Activated CD8-positive, alpha-beta memory T cell treated with anti-CD3 and anti-CD28 coated beads, Interleukin-2, amount 10 ng/mL, durations not matched to agents 7 days and 5 days (primary cell): ENCODE measurements at regions not wholly inside any gene's neighbourhood (a gene's known extent, or its start where the extent isn't known, plus 50 kb on each side); places are given as distances from the start of the nearest gene placed in this dataset.

ENCODE experiments used
- ATAC-seq: fragments of 150-1000 bp; cut with Tn5 transposase; one replicate; pipeline ENCODE4 v1.10.0; 2021; ENCODE audit warnings: moderate library complexity
- CTCF ChIA-PET: fragments of 350-600 bp; sonication (Branson Sonifier 250); formaldehyde crosslinking; loops from one replicate; lab custom pipeline; 2021; ENCODE audit warnings: antibody characterized with exemption; lab: Charles Lee
- DNase-seq: peaks from one replicate; pipeline ENCODE4 v3.0.0-alpha.2; 2020
- H3K27ac Mint-ChIP-seq: one replicate; pipeline ENCODE4 v1.8.0; 2021; ENCODE audit warnings: mild to moderate bottlenecking, mixed read lengths
- H3K27me3 Mint-ChIP-seq: one replicate; pipeline ENCODE4 v1.8.0; 2021; ENCODE audit warnings: mixed read lengths
- H3K36me3 Mint-ChIP-seq: one replicate; pipeline ENCODE4 v1.8.0; 2021; ENCODE audit warnings: mild to moderate bottlenecking, mixed read lengths
- H3K4me1 Mint-ChIP-seq: one replicate; pipeline ENCODE4 v1.8.0; 2021; ENCODE audit warnings: mixed read lengths
- H3K4me3 Mint-ChIP-seq: one replicate; pipeline ENCODE4 v1.8.0; 2021; ENCODE audit warnings: mild to moderate bottlenecking, moderate library complexity, mixed read lengths
- H3K9me3 Mint-ChIP-seq: one replicate; pipeline ENCODE4 v1.8.0; 2022; ENCODE audit warnings: low read depth, mixed read lengths

GRCh38 chr4:121277194-121278105 is 103.4 kb downstream of the QRFPR start:
- peaks cover 5% of the 10 kb centered on the region for H3K27me3 Mint-ChIP-seq
- H3K27ac Mint-ChIP-seq: no peak overlapping the region
- DNase-seq: no peak
- peaks cover 5% of the 10 kb centered on the region for H3K36me3 Mint-ChIP-seq
- peaks cover 17% of the 10 kb centered on the region for H3K4me1 Mint-ChIP-seq
- ATAC-seq: no peak
- H3K4me3 Mint-ChIP-seq: no peak overlapping the region
- no peaks in the 10 kb centered on the region for H3K9me3 Mint-ChIP-seq
- CTCF ChIA-PET: no interaction called here

- no peak for DNase-seq
- no peaks in the 10 kb centered on the region for H3K9me3 Mint-ChIP-seq
- no peaks in the 10 kb centered on the region for H3K27me3 Mint-ChIP-seq
- no peak overlapping the region for H3K4me3 Mint-ChIP-seq
- no peak overlapping the region for H3K27ac Mint-ChIP-seq
- peaks cover 14% of the 10 kb centered on the region for H3K4me1 Mint-ChIP-seq
- H3K36me3 Mint-ChIP-seq: peaks cover 5% of the 10 kb centered on the region
- no peak for ATAC-seq
- CTCF ChIA-PET: interaction anchor here (0.7 to 2.2 kb wide), 6 partner anchors 21 to 149 kb away, joined by 3 to 14 read pairs (median 4); no protein-coding TSS in a partner anchor
Observed at GRCh38 chr4:121273191-121273590, 107.6 kb downstream of the QRFPR start.

- Mint-ChIP-seq H3K27me3 (no peaks in the 10 kb centered on the region), H3K4me3 (no peak overlapping the region), H3K27ac (peak overlapping the region; percentile 3), H3K9me3 (no peaks in the 10 kb centered on the region), H3K36me3 (peaks cover 5% of the 10 kb centered on the region), H3K4me1 (peaks cover 14% of the 10 kb centered on the region)
- CTCF ChIA-PET: interaction anchor here (1.0 to 1.6 kb wide), 4 partner anchors 20 to 148 kb away, joined by 3 to 14 read pairs (median 5); no protein-coding TSS in a partner anchor
- DNase-seq (no peak), ATAC-seq (peak; percentile 86)
Observed at GRCh38 chr4:121272526-121272925, 108.3 kb downstream of the QRFPR start.

GRCh38 chr4:121270389-121270788 is 106.3 kb upstream of the TNIP3 start:
- Mint-ChIP-seq H3K27ac (no peak overlapping the region), H3K9me3 (no peaks in the 10 kb centered on the region), H3K27me3 (no peaks in the 10 kb centered on the region), H3K36me3 (peaks cover 7% of the 10 kb centered on the region), H3K4me3 (no peak overlapping the region), H3K4me1 (peaks cover 30% of the 10 kb centered on the region)
- DNase-seq: no peak
- ATAC-seq: no peak
- CTCF ChIA-PET: no interaction called here

GRCh38 chr4:121269001-121269400 is 104.9 kb upstream of the TNIP3 start:
- no peaks in the 10 kb centered on the region for H3K27me3 Mint-ChIP-seq
- no peak for DNase-seq
- CTCF ChIA-PET: interaction anchor here (1.1 kb wide), 1 partner anchor 77 kb away, joined by 4 read pairs; no protein-coding TSS in a partner anchor
- H3K4me1 Mint-ChIP-seq: peaks cover 30% of the 10 kb centered on the region
- no peak for ATAC-seq
- no peaks in the 10 kb centered on the region for H3K9me3 Mint-ChIP-seq
- peaks cover 4% of the 10 kb centered on the region for H3K36me3 Mint-ChIP-seq
- H3K27ac Mint-ChIP-seq: no peak overlapping the region
- H3K4me3 Mint-ChIP-seq: no peak overlapping the region

GRCh38 chr4:121266982-121267381 is 102.9 kb upstream of the TNIP3 start:
- no peak for ATAC-seq
- Mint-ChIP-seq H3K27me3 (no peaks in the 10 kb centered on the region), H3K9me3 (no peaks in the 10 kb centered on the region), H3K27ac (no peak overlapping the region), H3K36me3 (peaks cover 4% of the 10 kb centered on the region), H3K4me1 (peaks cover 18% of the 10 kb centered on the region), H3K4me3 (no peak overlapping the region)
- CTCF ChIA-PET: interaction anchor here (0.7 kb wide), 1 partner anchor 41 kb away, joined by 3 read pairs; no protein-coding TSS in a partner anchor
- DNase-seq: no peak

- Mint-ChIP-seq H3K27ac (peak overlapping the region; percentile 95), H3K4me1 (peaks cover 58% of the 10 kb centered on the region), H3K4me3 (no peak overlapping the region), H3K9me3 (peaks cover 6% of the 10 kb centered on the region), H3K27me3 (no peaks in the 10 kb centered on the region), H3K36me3 (peaks cover 22% of the 10 kb centered on the region)
- ATAC-seq (no peak), DNase-seq (no peak)
- CTCF ChIA-PET: interaction anchor here (0.8 to 1.5 kb wide), 3 partner anchors 37 to 65 kb away, joined by 3 to 4 read pairs (median 3); no protein-coding TSS in a partner anchor
Observed at GRCh38 chr4:121256887-121257466, 92.9 kb upstream of the TNIP3 start.

- no peaks in the 10 kb centered on the region for H3K27me3 Mint-ChIP-seq
- H3K9me3 Mint-ChIP-seq: peaks cover 6% of the 10 kb centered on the region
- ATAC-seq (peak; percentile 88), DNase-seq (peak; percentile 84)
- H3K4me1 Mint-ChIP-seq: peaks cover 65% of the 10 kb centered on the region
- peaks cover 22% of the 10 kb centered on the region for H3K36me3 Mint-ChIP-seq
- H3K4me3 Mint-ChIP-seq: peak overlapping the region; percentile 43
- H3K27ac Mint-ChIP-seq: peak overlapping the region; percentile 95
- CTCF ChIA-PET: interaction anchor here (1.1 to 10.1 kb wide), 5 partner anchors 13 to 139 kb away, joined by 3 to 142 read pairs (median 5); no protein-coding TSS in a partner anchor
Observed at GRCh38 chr4:121255986-121256750, 92.0 kb upstream of the TNIP3 start.

GRCh38 chr4:121253961-121254360 is 89.8 kb upstream of the TNIP3 start:
- peak overlapping the region; percentile 95 for H3K27ac Mint-ChIP-seq
- DNase-seq: peak; percentile 60
- no peaks in the 10 kb centered on the region for H3K27me3 Mint-ChIP-seq
- CTCF ChIA-PET: interaction anchor here (0.7 to 10.1 kb wide), 10 partner anchors 11 to 102 kb away, joined by 3 to 142 read pairs (median 14); no protein-coding TSS in a partner anchor
- peak overlapping the region; percentile 35 for H3K4me3 Mint-ChIP-seq
- peaks cover 4% of the 10 kb centered on the region for H3K9me3 Mint-ChIP-seq
- peaks cover 17% of the 10 kb centered on the region for H3K36me3 Mint-ChIP-seq
- peak; percentile 29 for ATAC-seq
- H3K4me1 Mint-ChIP-seq: peaks cover 80% of the 10 kb centered on the region

- CTCF ChIA-PET: interaction anchor here (0.9 to 10.1 kb wide), 14 partner anchors 9 to 133 kb away, joined by 3 to 142 read pairs (median 4); no protein-coding TSS in a partner anchor
- ATAC-seq (no peak), DNase-seq (peak; percentile 77)
- Mint-ChIP-seq H3K27ac (peak overlapping the region; percentile 71), H3K36me3 (peaks cover 16% of the 10 kb centered on the region), H3K9me3 (no peaks in the 10 kb centered on the region), H3K27me3 (no peaks in the 10 kb centered on the region), H3K4me1 (peaks cover 75% of the 10 kb centered on the region), H3K4me3 (no peak overlapping the region)
Observed at GRCh38 chr4:121252224-121252806, 88.2 kb upstream of the TNIP3 start.

GRCh38 chr4:121248747-121249146 is 84.6 kb upstream of the TNIP3 start:
- no peak for ATAC-seq
- Mint-ChIP-seq H3K27me3 (no peaks in the 10 kb centered on the region), H3K27ac (no peak overlapping the region), H3K9me3 (no peaks in the 10 kb centered on the region), H3K36me3 (peaks cover 6% of the 10 kb centered on the region), H3K4me3 (no peak overlapping the region), H3K4me1 (peaks cover 55% of the 10 kb centered on the region)
- no peak for DNase-seq
- CTCF ChIA-PET: interaction anchor here (0.7 to 10.1 kb wide), 8 partner anchors 9 to 61 kb away, joined by 3 to 142 read pairs (median 4); no protein-coding TSS in a partner anchor

GRCh38 chr4:121246698-121247097 is 82.6 kb upstream of the TNIP3 start:
- Mint-ChIP-seq H3K36me3 (peaks cover 3% of the 10 kb centered on the region), H3K4me1 (peaks cover 50% of the 10 kb centered on the region), H3K27ac (no peak overlapping the region), H3K27me3 (no peaks in the 10 kb centered on the region), H3K4me3 (no peak overlapping the region), H3K9me3 (no peaks in the 10 kb centered on the region)
- no peak for ATAC-seq
- CTCF ChIA-PET: interaction anchor here (10.1 kb wide), 1 partner anchor 55 kb away, joined by 142 read pairs; no protein-coding TSS in a partner anchor
- DNase-seq: no peak
